ENCODE measurements at regions not wholly inside any gene's neighbourhood (a gene's known extent, or its start where the extent isn't known, plus 50 kb on each side); places are given as distances from the start of the nearest gene placed in this dataset.

DNA sequence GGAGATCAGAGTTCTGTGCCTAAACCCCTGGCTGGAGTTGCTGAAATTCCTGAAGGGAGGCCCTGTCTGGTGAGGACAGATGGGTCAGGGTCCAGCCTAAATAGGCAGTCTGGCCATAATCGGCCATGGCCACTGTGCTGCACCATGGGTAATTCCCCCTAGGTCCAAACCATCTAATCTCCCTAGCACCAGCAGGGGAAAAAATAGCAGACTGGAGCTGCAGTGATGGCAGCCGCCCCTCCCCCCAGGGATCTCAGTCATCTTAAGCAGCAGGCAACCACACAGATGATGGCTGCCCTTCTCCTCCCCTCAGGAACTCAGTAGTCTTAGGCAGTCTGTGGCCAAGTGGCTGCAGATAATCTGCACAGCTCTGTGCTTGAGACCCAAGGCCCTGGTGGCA lies 68.4 kb upstream of the CD96 start:
- TF ChIP-seq ATF1 (CRISPR knock-in tag; IDR thresholded peaks at IDR 0.05) (no peak), ATF1 (tag; IDR thresholded peaks at IDR 0.05) (no peak), HNRNPUL1 (IDR thresholded peaks at IDR 0.05; ENCODE audit: low read length) (no peak), PRMT5 (CRISPR knock-in tag; IDR thresholded peaks at IDR 0.05) (no peak), SRF (CRISPR knock-in tag; IDR thresholded peaks at IDR 0.05) (no peak)
- TF ChIP-seq, protein P1, sequence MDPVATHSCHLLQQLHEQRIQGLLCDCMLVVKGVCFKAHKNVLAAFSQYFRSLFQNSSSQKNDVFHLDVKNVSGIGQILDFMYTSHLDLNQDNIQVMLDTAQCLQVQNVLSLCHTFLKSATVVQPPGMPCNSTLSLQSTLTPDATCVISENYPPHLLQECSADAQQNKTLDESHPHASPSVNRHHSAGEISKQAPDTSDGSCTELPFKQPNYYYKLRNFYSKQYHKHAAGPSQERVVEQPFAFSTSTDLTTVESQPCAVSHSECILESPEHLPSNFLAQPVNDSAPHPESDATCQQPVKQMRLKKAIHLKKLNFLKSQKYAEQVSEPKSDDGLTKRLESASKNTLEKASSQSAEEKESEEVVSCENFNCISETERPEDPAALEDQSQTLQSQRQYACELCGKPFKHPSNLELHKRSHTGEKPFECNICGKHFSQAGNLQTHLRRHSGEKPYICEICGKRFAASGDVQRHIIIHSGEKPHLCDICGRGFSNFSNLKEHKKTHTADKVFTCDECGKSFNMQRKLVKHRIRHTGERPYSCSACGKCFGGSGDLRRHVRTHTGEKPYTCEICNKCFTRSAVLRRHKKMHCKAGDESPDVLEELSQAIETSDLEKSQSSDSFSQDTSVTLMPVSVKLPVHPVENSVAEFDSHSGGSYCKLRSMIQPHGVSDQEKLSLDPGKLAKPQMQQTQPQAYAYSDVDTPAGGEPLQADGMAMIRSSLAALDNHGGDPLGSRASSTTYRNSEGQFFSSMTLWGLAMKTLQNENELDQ (CRISPR knock-in tag; IDR thresholded peaks at IDR 0.05; ENCODE audit: borderline replicate concordance), result no peak
- TF ChIP-seq, protein P2, sequence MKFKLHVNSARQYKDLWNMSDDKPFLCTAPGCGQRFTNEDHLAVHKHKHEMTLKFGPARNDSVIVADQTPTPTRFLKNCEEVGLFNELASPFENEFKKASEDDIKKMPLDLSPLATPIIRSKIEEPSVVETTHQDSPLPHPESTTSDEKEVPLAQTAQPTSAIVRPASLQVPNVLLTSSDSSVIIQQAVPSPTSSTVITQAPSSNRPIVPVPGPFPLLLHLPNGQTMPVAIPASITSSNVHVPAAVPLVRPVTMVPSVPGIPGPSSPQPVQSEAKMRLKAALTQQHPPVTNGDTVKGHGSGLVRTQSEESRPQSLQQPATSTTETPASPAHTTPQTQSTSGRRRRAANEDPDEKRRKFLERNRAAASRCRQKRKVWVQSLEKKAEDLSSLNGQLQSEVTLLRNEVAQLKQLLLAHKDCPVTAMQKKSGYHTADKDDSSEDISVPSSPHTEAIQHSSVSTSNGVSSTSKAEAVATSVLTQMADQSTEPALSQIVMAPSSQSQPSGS (CRISPR knock-in tag; IDR thresholded peaks at IDR 0.05), result no peak
- TF ChIP-seq, protein P3, sequence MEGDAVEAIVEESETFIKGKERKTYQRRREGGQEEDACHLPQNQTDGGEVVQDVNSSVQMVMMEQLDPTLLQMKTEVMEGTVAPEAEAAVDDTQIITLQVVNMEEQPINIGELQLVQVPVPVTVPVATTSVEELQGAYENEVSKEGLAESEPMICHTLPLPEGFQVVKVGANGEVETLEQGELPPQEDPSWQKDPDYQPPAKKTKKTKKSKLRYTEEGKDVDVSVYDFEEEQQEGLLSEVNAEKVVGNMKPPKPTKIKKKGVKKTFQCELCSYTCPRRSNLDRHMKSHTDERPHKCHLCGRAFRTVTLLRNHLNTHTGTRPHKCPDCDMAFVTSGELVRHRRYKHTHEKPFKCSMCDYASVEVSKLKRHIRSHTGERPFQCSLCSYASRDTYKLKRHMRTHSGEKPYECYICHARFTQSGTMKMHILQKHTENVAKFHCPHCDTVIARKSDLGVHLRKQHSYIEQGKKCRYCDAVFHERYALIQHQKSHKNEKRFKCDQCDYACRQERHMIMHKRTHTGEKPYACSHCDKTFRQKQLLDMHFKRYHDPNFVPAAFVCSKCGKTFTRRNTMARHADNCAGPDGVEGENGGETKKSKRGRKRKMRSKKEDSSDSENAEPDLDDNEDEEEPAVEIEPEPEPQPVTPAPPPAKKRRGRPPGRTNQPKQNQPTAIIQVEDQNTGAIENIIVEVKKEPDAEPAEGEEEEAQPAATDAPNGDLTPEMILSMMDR (IDR thresholded peaks at IDR 0.05 in 2 of 3, conservative IDR thresholded peaks at IDR 0.05 in 1 of 3; ENCODE audit: insufficient read depth in 2 of 3, low read depth in 1 of 3, low read length in 3 of 3), result 0 out of 6 replicates have a peak, but pooled peaks of 1 of the 3 experiments have one; percentile 2
